MM.1S (cell line): ENCODE measurements at regions not wholly inside any gene's neighbourhood (a gene's known extent, or its start where the extent isn't known, plus 50 kb on each side); places are given as distances from the start of the nearest gene placed in this dataset.

ENCODE experiments used
- DNase-seq: peaks from one replicate; pipeline ENCODE4 v3.0.0-alpha.2; 2015
- H2AFZ ChIP-seq: fragments of 300-600 bp; sonication (generic); 2 replicates; pipeline ENCODE4 v1.6.0; 2016; ENCODE audit warnings: antibody characterized with exemption, low read length
- H3F3A ChIP-seq: fragments of 300-600 bp; sonication (generic); 2 replicates; pipeline ENCODE4 v1.6.1; 2016; ENCODE audit warnings: mild to moderate bottlenecking, antibody characterized with exemption, low read length, moderate library complexity, mixed read lengths; ENCODE audit not compliant: insufficient read depth
- H3K27ac ChIP-seq: fragments of 300-600 bp; sonication (generic); 2 replicates; pipeline ENCODE4 v1.5.1; 2016; ENCODE audit warnings: mild to moderate bottlenecking, low read length
- H3K27me3 ChIP-seq: fragments of 300-600 bp; sonication (generic); replicated peaks from 2 replicates; pipeline ENCODE4 v1.6.0; 2016; ENCODE audit warnings: low read length; ENCODE audit not compliant: insufficient read depth
- H3K36me3 ChIP-seq: fragments of 300-600 bp; sonication (generic); replicated peaks from 2 replicates; pipeline ENCODE4 v1.6.1; 2016; ENCODE audit warnings: mild to moderate bottlenecking, low read length, mixed read lengths; ENCODE audit not compliant: insufficient read depth
- H3K4me1 ChIP-seq: fragments of 300-600 bp; sonication (generic); 2 replicates; pipeline ENCODE4 v1.6.1; 2016; ENCODE audit warnings: low read length, mixed read lengths
- H3K4me2 ChIP-seq: fragments of 300-600 bp; sonication (generic); 2 replicates; pipeline ENCODE4 v1.6.0; 2016; ENCODE audit warnings: low read depth, low read length
- H3K4me3 ChIP-seq: fragments of 300-600 bp; sonication (generic); 2 replicates; pipeline ENCODE4 v1.5.1; 2016; ENCODE audit warnings: low read length, mixed read lengths
- H3K79me2 ChIP-seq: fragments of 300-600 bp; sonication (generic); 2 replicates; pipeline ENCODE4 v1.6.1; 2016; ENCODE audit warnings: mixed run types, low read length, mixed read lengths
- H3K9ac ChIP-seq: fragments of 300-600 bp; sonication (generic); 2 replicates; pipeline ENCODE4 v1.6.1; 2016; ENCODE audit warnings: low read length, mixed read lengths
- H3K9me2 ChIP-seq: fragments of 300-600 bp; sonication (generic); replicated peaks from 2 replicates; pipeline ENCODE4 v1.6.1; 2016; ENCODE audit warnings: mild to moderate bottlenecking, low read length, mixed read lengths; ENCODE audit not compliant: insufficient read depth
- H3K9me3 ChIP-seq: fragments of 300-600 bp; sonication (generic); replicated peaks from 2 replicates; pipeline ENCODE4 v1.6.1; 2016; ENCODE audit warnings: mild to moderate bottlenecking, low read length, mixed read lengths; ENCODE audit not compliant: insufficient read depth
- H4K20me1 ChIP-seq: fragments of 300-600 bp; sonication (generic); 2 replicates; pipeline ENCODE4 v1.6.1; 2016; ENCODE audit warnings: mild to moderate bottlenecking, low read length, moderate library complexity, mixed read lengths; ENCODE audit not compliant: insufficient read depth
- EZH2 ChIP-seq: fragments of 300-600 bp; sonication (generic); optimal IDR thresholded peaks from 2 replicates; pipeline ENCODE3; 2017; ENCODE audit warnings: low read depth, mild to moderate bottlenecking, antibody characterized with exemption, low read length, mixed read lengths
- EZH2phosphoT487 ChIP-seq: fragments of 300-600 bp; sonication (generic); IDR thresholded peaks from 2 replicates; pipeline ENCODE4 v1.6.1; 2018; ENCODE audit warnings: antibody characterized with exemption, low read length
- TF ChIP-seq, protein P1 (sequence below): fragments of 300-600 bp; sonication (generic); IDR thresholded peaks from 2 replicates; pipeline ENCODE4 v1.5.1; 2016; ENCODE audit warnings: antibody characterized with exemption, low read length, mixed read lengths

DNA sequence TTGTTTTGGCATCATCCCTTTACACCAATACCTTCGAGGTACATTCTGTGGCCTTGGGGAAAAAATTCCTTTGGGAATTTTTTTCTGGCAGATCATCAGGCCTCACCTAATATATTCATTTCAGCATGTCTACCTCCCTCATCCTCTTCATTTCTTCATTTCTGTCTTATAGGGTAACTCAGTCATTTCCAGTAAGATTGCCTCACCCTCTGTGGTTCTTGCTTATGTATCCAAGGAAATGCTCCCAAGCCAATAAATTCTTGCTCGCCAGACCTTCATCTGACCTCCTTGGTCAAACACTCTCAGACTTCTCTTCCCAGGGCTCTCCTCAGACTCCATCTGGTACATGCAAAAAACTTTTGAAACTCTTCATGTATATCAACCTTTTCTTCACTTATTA, 265.6 kb downstream of the TMX3 start:
- H3K4me2 ChIP-seq = no peak overlapping the region
- TF ChIP-seq, protein P1, sequence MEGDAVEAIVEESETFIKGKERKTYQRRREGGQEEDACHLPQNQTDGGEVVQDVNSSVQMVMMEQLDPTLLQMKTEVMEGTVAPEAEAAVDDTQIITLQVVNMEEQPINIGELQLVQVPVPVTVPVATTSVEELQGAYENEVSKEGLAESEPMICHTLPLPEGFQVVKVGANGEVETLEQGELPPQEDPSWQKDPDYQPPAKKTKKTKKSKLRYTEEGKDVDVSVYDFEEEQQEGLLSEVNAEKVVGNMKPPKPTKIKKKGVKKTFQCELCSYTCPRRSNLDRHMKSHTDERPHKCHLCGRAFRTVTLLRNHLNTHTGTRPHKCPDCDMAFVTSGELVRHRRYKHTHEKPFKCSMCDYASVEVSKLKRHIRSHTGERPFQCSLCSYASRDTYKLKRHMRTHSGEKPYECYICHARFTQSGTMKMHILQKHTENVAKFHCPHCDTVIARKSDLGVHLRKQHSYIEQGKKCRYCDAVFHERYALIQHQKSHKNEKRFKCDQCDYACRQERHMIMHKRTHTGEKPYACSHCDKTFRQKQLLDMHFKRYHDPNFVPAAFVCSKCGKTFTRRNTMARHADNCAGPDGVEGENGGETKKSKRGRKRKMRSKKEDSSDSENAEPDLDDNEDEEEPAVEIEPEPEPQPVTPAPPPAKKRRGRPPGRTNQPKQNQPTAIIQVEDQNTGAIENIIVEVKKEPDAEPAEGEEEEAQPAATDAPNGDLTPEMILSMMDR = no peak
- TF ChIP-seq EZH2phosphoT487 (no peak), EZH2 (no peak)

DNA sequence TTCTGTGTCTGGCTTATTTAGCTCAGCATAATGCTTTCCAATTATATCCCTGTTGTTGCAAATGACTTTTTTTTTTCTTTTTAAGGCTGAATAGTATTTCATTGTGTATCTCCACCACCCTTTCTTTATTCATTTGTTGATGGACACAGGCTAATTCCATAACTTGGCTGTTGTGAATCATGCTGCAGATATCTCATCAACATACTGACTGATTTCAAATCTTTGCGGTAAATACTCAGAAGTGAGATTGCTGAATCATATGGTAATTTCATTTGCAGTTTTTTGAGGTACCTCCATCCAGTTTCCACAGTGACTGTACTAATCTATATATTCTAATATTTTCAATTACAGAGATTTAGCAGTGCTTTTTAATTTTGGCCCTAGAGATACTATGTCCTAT, 266.2 kb downstream of the TMX3 start:
- Histone ChIP-seq H3K9ac (no peak overlapping the region), H3K9me2 (no peaks in the 10 kb centered on the region), H3K4me1 (peaks cover 7% of the 10 kb centered on the region; the same call in 1 of the 2 replicates), H3K79me2 (no peaks in the 10 kb centered on the region), H3K27me3 (no peaks in the 10 kb centered on the region), H3K27ac (no peak overlapping the region), H3K9me3 (no peaks in the 10 kb centered on the region), H3K4me2 (no peak overlapping the region), H3F3A (no peaks in the 10 kb centered on the region; the same call in 1 of the 2 replicates), H4K20me1 (no peaks in the 10 kb centered on the region), H3K36me3 (no peaks in the 10 kb centered on the region), H2AFZ (no peak overlapping the region), H3K4me3 (no peak overlapping the region)
- TF ChIP-seq, protein P1 = no peak
- TF ChIP-seq EZH2phosphoT487 = no peak
- no peak for TF ChIP-seq EZH2
- no peak for DNase-seq

More for the DNA sequence above, 265.6 kb downstream of the TMX3 start:
- Histone ChIP-seq H3K36me3 (no peaks in the 10 kb centered on the region), H4K20me1 (no peaks in the 10 kb centered on the region), H3K27me3 (no peaks in the 10 kb centered on the region), H3K9me2 (no peaks in the 10 kb centered on the region), H3K4me3 (no peak overlapping the region), H3K4me1 (peaks cover 7% of the 10 kb centered on the region; the same call in 1 of the 2 replicates), H3K9me3 (no peaks in the 10 kb centered on the region), H3F3A (no peaks in the 10 kb centered on the region; the same call in 1 of the 2 replicates), H2AFZ (no peak overlapping the region), H3K79me2 (no peaks in the 10 kb centered on the region), H3K9ac (no peak overlapping the region), H3K27ac (no peak overlapping the region)
- DNase-seq = no peak

DNA sequence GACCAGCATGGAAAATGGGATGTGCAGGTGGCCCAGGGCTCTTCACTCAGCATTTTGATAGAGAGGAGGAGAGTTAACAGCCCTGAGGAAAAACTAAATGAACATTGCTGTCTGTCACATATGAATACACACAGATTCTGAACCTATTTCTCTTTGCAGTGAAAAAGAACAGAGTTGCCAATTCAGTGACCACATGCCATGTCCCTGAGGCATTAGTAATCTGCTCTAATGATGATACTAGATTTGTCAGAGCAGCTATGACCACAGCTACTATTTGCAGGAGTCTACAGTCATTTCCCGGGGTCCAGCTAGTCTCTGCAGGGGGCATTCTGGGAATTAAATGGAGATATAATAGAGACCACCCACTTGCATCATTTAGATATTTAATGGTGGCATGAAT, 267.6 kb downstream of the TMX3 start:
- TF ChIP-seq EZH2phosphoT487 (no peak), EZH2 (no peak)
- TF ChIP-seq, protein P1 = no peak
- DNase-seq = no peak
- Histone ChIP-seq H3K9ac (no peak overlapping the region), H3K9me3 (no peaks in the 10 kb centered on the region), H3K36me3 (no peaks in the 10 kb centered on the region), H3K4me1 (peaks cover 7% of the 10 kb centered on the region; the same call in 1 of the 2 replicates), H3K9me2 (no peaks in the 10 kb centered on the region), H3K79me2 (no peaks in the 10 kb centered on the region), H3F3A (no peaks in the 10 kb centered on the region; the same call in 1 of the 2 replicates), H2AFZ (no peak overlapping the region), H3K27ac (no peak overlapping the region), H4K20me1 (no peaks in the 10 kb centered on the region), H3K27me3 (no peaks in the 10 kb centered on the region), H3K4me3 (no peak overlapping the region), H3K4me2 (no peak overlapping the region)
